ENCODE measurements at regions not wholly inside any gene's neighbourhood (a gene's known extent, or its start where the extent isn't known, plus 50 kb on each side); places are given as distances from the start of the nearest gene placed in this dataset.

DNA sequence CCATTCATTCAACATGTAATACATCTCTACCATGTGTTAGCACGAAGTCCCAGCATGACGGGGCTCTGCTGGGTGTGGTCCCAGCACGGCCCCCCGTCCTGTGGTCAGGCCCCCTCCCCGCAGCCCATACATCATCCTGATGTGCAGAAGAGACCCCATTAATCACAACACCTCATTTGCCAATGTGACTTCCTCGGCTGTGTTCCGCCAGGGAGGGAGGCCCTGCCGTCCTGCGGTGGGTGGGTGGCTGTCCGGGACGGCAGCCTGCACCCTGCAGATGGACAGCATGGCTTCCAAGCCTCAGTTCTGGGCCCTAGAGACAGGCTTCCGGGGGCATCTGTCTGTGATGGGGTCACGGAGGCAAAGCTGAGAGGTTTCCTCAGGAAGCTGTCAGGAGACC, 254.0 kb downstream of the CYP26B1 start:
- Histone ChIP-seq H3K27me3 (ENCODE audit: insufficient read depth) (no peaks in the 10 kb centered on the region), H4K20me1 (ENCODE audit: insufficient read depth) (no peaks in the 10 kb centered on the region), H3F3A (replicated peaks; ENCODE audit: insufficient read depth) (no peaks in the 10 kb centered on the region), H3K9ac (no peak overlapping the region), H3K4me2 (no peak overlapping the region), H3K36me3 (replicated peaks in 1 of 2; ENCODE audit: control insufficient read depth in 1 of 2, insufficient read depth in 2 of 2, low read length in 1 of 2) (no peaks in the 10 kb centered on the region), H3K4me3 (ENCODE audit: low read depth in 2 of 2, low read length in 1 of 2) (no peak overlapping the region), H3K27ac (ENCODE audit: low read depth in 2 of 2, low read length in 1 of 2) (no peak overlapping the region), H3K9me2 (no peaks in the 10 kb centered on the region), H3K9me3 (no peaks in the 10 kb centered on the region), H2AFZ (ENCODE audit: low read depth) (no peak overlapping the region), H3K4me1 (ENCODE audit: control insufficient read depth in 1 of 2, insufficient read depth in 2 of 2, low read depth in 1 of 2, low read length in 1 of 2) (peaks cover 0 to 7% of the 10 kb centered on the region in 2 experiments; a peak in 1 of 4 replicates), H3K79me2 (ENCODE audit: insufficient read depth) (no peaks in the 10 kb centered on the region)
- DNase-seq: no peak
- 58% methylated on average over 13 of the region's 13 CpGs for WGBS (ENCODE audit: low lambda C conversion rate)
- TF ChIP-seq RFX5 (IDR thresholded peaks at IDR 0.05; ENCODE audit: low read length): no peak
- no peak for TF ChIP-seq FOXJ3 (CRISPR knock-in tag; IDR thresholded peaks at IDR 0.05)
- TF ChIP-seq YY1 (IDR thresholded peaks at IDR 0.05; ENCODE audit: low read depth): no peak
- no peak for TF ChIP-seq TAF1 (IDR thresholded peaks at IDR 0.05; ENCODE audit: borderline replicate concordance, low read depth, low read length)
- no peak for TF ChIP-seq EP300 (IDR thresholded peaks at IDR 0.05; ENCODE audit: borderline replicate concordance in 1 of 2, low read depth in 1 of 2, low read length in 1 of 2)
- no peak for TF ChIP-seq ELF1 (IDR thresholded peaks at IDR 0.05)
- no peak for TF ChIP-seq POLR2AphosphoS5 (IDR thresholded peaks at IDR 0.05; ENCODE audit: low read depth, low read length)
- no peak for TF ChIP-seq NFIC (IDR thresholded peaks at IDR 0.05; ENCODE audit: borderline replicate concordance)
- TF ChIP-seq, protein P1, sequence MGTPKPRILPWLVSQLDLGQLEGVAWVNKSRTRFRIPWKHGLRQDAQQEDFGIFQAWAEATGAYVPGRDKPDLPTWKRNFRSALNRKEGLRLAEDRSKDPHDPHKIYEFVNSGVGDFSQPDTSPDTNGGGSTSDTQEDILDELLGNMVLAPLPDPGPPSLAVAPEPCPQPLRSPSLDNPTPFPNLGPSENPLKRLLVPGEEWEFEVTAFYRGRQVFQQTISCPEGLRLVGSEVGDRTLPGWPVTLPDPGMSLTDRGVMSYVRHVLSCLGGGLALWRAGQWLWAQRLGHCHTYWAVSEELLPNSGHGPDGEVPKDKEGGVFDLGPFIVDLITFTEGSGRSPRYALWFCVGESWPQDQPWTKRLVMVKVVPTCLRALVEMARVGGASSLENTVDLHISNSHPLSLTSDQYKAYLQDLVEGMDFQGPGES (IDR thresholded peaks at IDR 0.05; ENCODE audit: low read depth, low read length): no peak
- TF ChIP-seq MXI1 (IDR thresholded peaks at IDR 0.05; ENCODE audit: low read depth, low read length): no peak
- TF ChIP-seq GABPA (IDR thresholded peaks at IDR 0.05; ENCODE audit: low read depth): no peak
- TF ChIP-seq, protein P2, sequence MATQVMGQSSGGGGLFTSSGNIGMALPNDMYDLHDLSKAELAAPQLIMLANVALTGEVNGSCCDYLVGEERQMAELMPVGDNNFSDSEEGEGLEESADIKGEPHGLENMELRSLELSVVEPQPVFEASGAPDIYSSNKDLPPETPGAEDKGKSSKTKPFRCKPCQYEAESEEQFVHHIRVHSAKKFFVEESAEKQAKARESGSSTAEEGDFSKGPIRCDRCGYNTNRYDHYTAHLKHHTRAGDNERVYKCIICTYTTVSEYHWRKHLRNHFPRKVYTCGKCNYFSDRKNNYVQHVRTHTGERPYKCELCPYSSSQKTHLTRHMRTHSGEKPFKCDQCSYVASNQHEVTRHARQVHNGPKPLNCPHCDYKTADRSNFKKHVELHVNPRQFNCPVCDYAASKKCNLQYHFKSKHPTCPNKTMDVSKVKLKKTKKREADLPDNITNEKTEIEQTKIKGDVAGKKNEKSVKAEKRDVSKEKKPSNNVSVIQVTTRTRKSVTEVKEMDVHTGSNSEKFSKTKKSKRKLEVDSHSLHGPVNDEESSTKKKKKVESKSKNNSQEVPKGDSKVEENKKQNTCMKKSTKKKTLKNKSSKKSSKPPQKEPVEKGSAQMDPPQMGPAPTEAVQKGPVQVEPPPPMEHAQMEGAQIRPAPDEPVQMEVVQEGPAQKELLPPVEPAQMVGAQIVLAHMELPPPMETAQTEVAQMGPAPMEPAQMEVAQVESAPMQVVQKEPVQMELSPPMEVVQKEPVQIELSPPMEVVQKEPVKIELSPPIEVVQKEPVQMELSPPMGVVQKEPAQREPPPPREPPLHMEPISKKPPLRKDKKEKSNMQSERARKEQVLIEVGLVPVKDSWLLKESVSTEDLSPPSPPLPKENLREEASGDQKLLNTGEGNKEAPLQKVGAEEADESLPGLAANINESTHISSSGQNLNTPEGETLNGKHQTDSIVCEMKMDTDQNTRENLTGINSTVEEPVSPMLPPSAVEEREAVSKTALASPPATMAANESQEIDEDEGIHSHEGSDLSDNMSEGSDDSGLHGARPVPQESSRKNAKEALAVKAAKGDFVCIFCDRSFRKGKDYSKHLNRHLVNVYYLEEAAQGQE (IDR thresholded peaks at IDR 0.05; ENCODE audit: low read depth, low read length): no peak
- no peak for TF ChIP-seq RCOR1 (IDR thresholded peaks at IDR 0.05; ENCODE audit: low read length)
- no peak for TF ChIP-seq USF2 (IDR thresholded peaks at IDR 0.05; ENCODE audit: borderline replicate concordance, low read depth, low read length)
- TF ChIP-seq MAX (IDR thresholded peaks at IDR 0.05; ENCODE audit: low read depth): no peak
- no peak for TF ChIP-seq GATA2 (CRISPR knock-in tag; IDR thresholded peaks at IDR 0.05)
- CTCF ChIA-PET: interaction anchor here (1.3 kb wide), 1 partner anchor 57 kb away, joined by 3 read pairs; no protein-coding TSS in a partner anchor
- POLR2A ChIA-PET: no interaction called here

Data from SK-N-SH (cell line).